Mesenchymal stem cell (in vitro differentiated cells and primary cell): ENCODE measurements at regions not wholly inside any gene's neighbourhood (a gene's known extent, or its start where the extent isn't known, plus 50 kb on each side); places are given as distances from the start of the nearest gene placed in this dataset.
A peak's percentile ranks its signal among the peaks of the same experiment; 100 is the strongest.

Experiments
- DNase-seq: peaks from one replicate; pipeline ENCODE4 v3.0.0-alpha.2; 2013
- H2AFZ ChIP-seq: one replicate; pipeline ENCODE4 v1.6.1; 2013; ENCODE audit warnings: low read depth, mild to moderate bottlenecking, control low read depth, inconsistent platforms, low read length, moderate library complexity
- H2AK5ac ChIP-seq: 2 replicates; pipeline ENCODE4 v1.6.1; 2013; ENCODE audit warnings: low read length, moderate library complexity, mild to moderate bottlenecking, inconsistent platforms; ENCODE audit not compliant: severe bottlenecking
- H2BK120ac ChIP-seq: one replicate; pipeline ENCODE4 v1.6.1; 2013; ENCODE audit warnings: low read depth, mild to moderate bottlenecking, inconsistent platforms, low read length, moderate library complexity
- H2BK12ac ChIP-seq, 2 experiments: one replicate each; pipeline ENCODE4 v1.6.1; 2013; ENCODE audit warnings: inconsistent platforms in 2 of 2, low read length in 2 of 2, mild to moderate bottlenecking in 2 of 2, moderate library complexity in 2 of 2, control low read depth in 1 of 2
- H2BK15ac ChIP-seq: one replicate; pipeline ENCODE4 v1.6.1; 2013; ENCODE audit warnings: mild to moderate bottlenecking, low read depth, inconsistent platforms; ENCODE audit not compliant: poor library complexity, severe bottlenecking
- H2BK5ac ChIP-seq: 2 replicates; pipeline ENCODE4 v1.6.1; 2013; ENCODE audit warnings: low read depth, mild to moderate bottlenecking, low read length, control low read depth, inconsistent platforms; ENCODE audit not compliant: poor library complexity, severe bottlenecking
- H3K14ac ChIP-seq, 2 experiments: one replicate each; pipeline ENCODE4 v1.6.1; 2013; ENCODE audit warnings: inconsistent platforms in 2 of 2, low read length in 2 of 2, control low read depth in 1 of 2, mild to moderate bottlenecking in 1 of 2, moderate library complexity in 1 of 2
- H3K18ac ChIP-seq, 2 experiments: one replicate each; pipeline ENCODE4 v1.6.1; 2013; ENCODE audit warnings: inconsistent platforms in 2 of 2, low read length in 2 of 2, control low read depth in 1 of 2, low read depth in 1 of 2, mild to moderate bottlenecking in 1 of 2
- H3K23ac ChIP-seq, 2 experiments: one replicate each; pipeline ENCODE4 v1.6.1; 2013; ENCODE audit warnings: inconsistent platforms in 2 of 2, low read length in 2 of 2, mild to moderate bottlenecking in 2 of 2, moderate library complexity in 2 of 2, control low read depth in 1 of 2
- H3K27ac ChIP-seq: 2 replicates; pipeline ENCODE4 v1.5.1; 2013; ENCODE audit warnings: mild to moderate bottlenecking, moderate library complexity, low read length, control low read depth, inconsistent platforms; ENCODE audit not compliant: poor library complexity, severe bottlenecking
- H3K27me3 ChIP-seq, 2 experiments: 2 replicates each; pipeline versions ENCODE4 v1.6.1 to v1.7.0; 2013; ENCODE audit warnings: low read length in 2 of 2, mild to moderate bottlenecking in 2 of 2, moderate library complexity in 2 of 2, control low read depth in 1 of 2, inconsistent platforms in 1 of 2; ENCODE audit not compliant: control insufficient read depth in 1 of 2, insufficient read depth in 1 of 2
- H3K36me3 ChIP-seq, 2 experiments: 2 replicates each; pipeline versions ENCODE4 v1.6.1 to v1.7.0; 2013; ENCODE audit warnings: low read length in 2 of 2, control low read depth in 1 of 2, inconsistent platforms in 1 of 2, low read depth in 1 of 2, mild to moderate bottlenecking in 1 of 2; ENCODE audit not compliant: insufficient read depth in 2 of 2, control insufficient read depth in 1 of 2
- H3K4ac ChIP-seq, 2 experiments: one replicate each; pipeline ENCODE4 v1.6.1; 2013; ENCODE audit warnings: inconsistent platforms in 2 of 2, low read length in 2 of 2, mild to moderate bottlenecking in 2 of 2, moderate library complexity in 2 of 2, control low read depth in 1 of 2, low read depth in 1 of 2
- H3K4me1 ChIP-seq: 2 replicates; pipeline ENCODE4 v1.6.1; 2013; ENCODE audit warnings: low read depth, low read length, control low read depth; ENCODE audit not compliant: control insufficient read depth, insufficient read depth
- H3K4me2 ChIP-seq: 2 replicates; pipeline ENCODE4 v1.6.1; 2013; ENCODE audit warnings: low read length, mild to moderate bottlenecking, inconsistent platforms; ENCODE audit not compliant: poor library complexity, severe bottlenecking
- H3K4me3 ChIP-seq, 2 experiments: 2 replicates each; pipeline versions ENCODE4 v1.5.1 to v1.7.0; 2013; ENCODE audit warnings: low read length in 2 of 2, mild to moderate bottlenecking in 2 of 2, control low read depth in 1 of 2, low read depth in 1 of 2; ENCODE audit not compliant: insufficient read depth in 1 of 2
- H3K79me1 ChIP-seq: replicated peaks from 2 replicates; pipeline ENCODE4 v1.6.1; 2013; ENCODE audit warnings: mild to moderate bottlenecking, control low read depth, low read length, inconsistent platforms; ENCODE audit not compliant: poor library complexity, severe bottlenecking
- H3K9ac ChIP-seq: 2 replicates; pipeline ENCODE4 v1.7.0; 2013; ENCODE audit warnings: mild to moderate bottlenecking, low read length, moderate library complexity
- H3K9me3 ChIP-seq: 2 replicates; pipeline ENCODE4 v1.7.0; 2013; ENCODE audit warnings: mild to moderate bottlenecking, low read length; ENCODE audit not compliant: control insufficient read depth
- H4K8ac ChIP-seq: one replicate; pipeline ENCODE4 v1.6.1; 2013; ENCODE audit warnings: inconsistent platforms, mild to moderate bottlenecking, low read length, moderate library complexity
- H4K91ac ChIP-seq: one replicate; pipeline ENCODE4 v1.6.1; 2013; ENCODE audit warnings: mild to moderate bottlenecking, low read length, inconsistent platforms
- WGBS: methylation state at CpG from one replicate; pipeline ENCODE4 v1.1.7; 2013; ENCODE audit warnings: mixed read lengths; 5-methylcytosine and 5-hydroxymethylcytosine counted together

DNA sequence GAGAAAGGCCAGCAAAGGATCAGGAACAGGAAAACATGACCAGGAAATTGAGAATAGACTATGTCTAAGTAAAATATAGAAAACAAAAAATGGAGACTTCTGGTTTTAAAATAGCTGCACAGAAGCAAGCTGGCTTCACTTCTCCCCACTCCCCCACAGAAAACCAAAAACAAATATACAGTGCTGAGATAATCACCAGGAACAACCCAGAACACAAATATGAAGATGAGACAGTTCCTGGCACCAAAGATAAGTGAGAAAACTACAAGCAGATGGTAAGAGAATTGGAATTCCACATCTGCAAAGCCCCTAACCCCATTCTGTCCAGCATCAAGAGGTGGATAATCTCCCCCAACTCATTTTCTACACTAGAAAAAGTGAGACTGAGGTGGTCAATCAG, 397.7 kb downstream of the SUCLA2 start:
- no peak overlapping the region for H3K4ac ChIP-seq
- no peak overlapping the region for H3K9ac ChIP-seq
- no peak overlapping the region for H2BK15ac ChIP-seq
- no peak overlapping the region for H4K8ac ChIP-seq
- H3K27ac ChIP-seq = no peak overlapping the region
- H2AFZ ChIP-seq = peak overlapping the region; percentile 4
- no peak overlapping the region for H2BK5ac ChIP-seq
- H3K4me2 ChIP-seq = no peak overlapping the region
- no peak overlapping the region for H2AK5ac ChIP-seq
- H3K79me1 ChIP-seq = no peaks in the 10 kb centered on the region
- H3K18ac ChIP-seq = no peak overlapping the region
- H3K4me1 ChIP-seq = no peaks in the 10 kb centered on the region
- no peaks in the 10 kb centered on the region for H3K27me3 ChIP-seq
- H2BK120ac ChIP-seq = no peak overlapping the region
- no peak overlapping the region for H4K91ac ChIP-seq
- no peaks in the 10 kb centered on the region for H3K36me3 ChIP-seq
- DNase-seq = no peak
- H3K23ac ChIP-seq = no peak overlapping the region
- no peaks in the 10 kb centered on the region for H3K9me3 ChIP-seq
- no peak overlapping the region for H3K14ac ChIP-seq
- H2BK12ac ChIP-seq = no peak overlapping the region
- H3K4me3 ChIP-seq = no peak overlapping the region

GRCh38 chr13:47598340-47598911, 402.6 kb downstream of the SUCLA2 start:
- Histone ChIP-seq H3K14ac (no peak overlapping the region), H3K4me2 (no peak overlapping the region), H3K23ac (no peak overlapping the region), H3K4me1 (no peaks in the 10 kb centered on the region), H3K4me3 (no peak overlapping the region), H2AFZ (no peak overlapping the region), H3K79me1 (no peaks in the 10 kb centered on the region), H3K36me3 (no peaks in the 10 kb centered on the region), H3K27me3 (no peaks in the 10 kb centered on the region), H3K4ac (no peak overlapping the region), H4K91ac (no peak overlapping the region), H2BK120ac (no peak overlapping the region), H3K18ac (no peak overlapping the region), H2BK15ac (no peak overlapping the region), H3K9me3 (peaks cover 9% of the 10 kb centered on the region), H3K9ac (no peak overlapping the region), H4K8ac (no peak overlapping the region), H2AK5ac (no peak overlapping the region), H2BK5ac (no peak overlapping the region), H2BK12ac (no peak overlapping the region), H3K27ac (no peak overlapping the region)
- DNase-seq = peak; percentile 12
- WGBS = no CpG with 5 or more reads among the region's 2 CpGs

DNA sequence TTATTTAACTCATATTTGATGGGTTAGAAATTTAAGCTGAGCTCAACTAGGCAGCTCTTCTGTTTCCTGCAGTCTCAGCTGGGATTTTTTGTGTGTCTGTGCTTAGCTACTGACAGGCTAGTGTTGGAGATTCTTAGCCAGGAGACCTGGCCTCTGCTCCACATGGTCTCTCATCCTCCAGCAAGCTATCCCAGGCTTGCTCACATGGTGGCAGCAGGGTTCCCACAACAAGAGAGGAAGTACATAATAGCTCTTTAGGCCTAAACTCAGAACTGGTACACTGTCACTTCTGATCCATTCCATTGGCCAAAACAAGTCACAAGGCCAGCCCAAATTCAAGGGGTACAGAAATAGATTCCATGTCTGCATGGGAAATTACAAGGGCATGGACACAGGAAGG, 406.2 kb downstream of the SUCLA2 start:
- H2BK15ac ChIP-seq = no peak overlapping the region
- H2BK12ac ChIP-seq = no peak overlapping the region
- no peaks in the 10 kb centered on the region for H3K36me3 ChIP-seq
- peaks cover 9% of the 10 kb centered on the region for H3K9me3 ChIP-seq
- H3K4me1 ChIP-seq = no peaks in the 10 kb centered on the region
- H3K9ac ChIP-seq = no peak overlapping the region
- no peak overlapping the region for H3K4ac ChIP-seq
- no peaks in the 10 kb centered on the region for H3K27me3 ChIP-seq
- H4K91ac ChIP-seq = no peak overlapping the region
- H3K18ac ChIP-seq = no peak overlapping the region
- no peak overlapping the region for H3K14ac ChIP-seq
- no peak overlapping the region for H3K23ac ChIP-seq
- H4K8ac ChIP-seq = no peak overlapping the region
- peak; percentile 2 for DNase-seq
- no peak overlapping the region for H3K4me3 ChIP-seq
- no peaks in the 10 kb centered on the region for H3K79me1 ChIP-seq
- H2BK120ac ChIP-seq = no peak overlapping the region
- no peak overlapping the region for H2AFZ ChIP-seq
- no peak overlapping the region for H2BK5ac ChIP-seq
- H3K4me2 ChIP-seq = no peak overlapping the region
- no peak overlapping the region for H2AK5ac ChIP-seq
- H3K27ac ChIP-seq = no peak overlapping the region

- no peaks in the 10 kb centered on the region for H3K4me1 ChIP-seq
- no peak overlapping the region for H3K4me3 ChIP-seq
- no peak overlapping the region for H2BK120ac ChIP-seq
- no peak overlapping the region for H2BK5ac ChIP-seq
- H3K79me1 ChIP-seq = no peaks in the 10 kb centered on the region
- H3K9me3 ChIP-seq = peaks cover 9% of the 10 kb centered on the region
- no peak overlapping the region for H2AFZ ChIP-seq
- no peaks in the 10 kb centered on the region for H3K27me3 ChIP-seq
- no peak for DNase-seq
- no peak overlapping the region for H3K14ac ChIP-seq
- no peak overlapping the region for H2AK5ac ChIP-seq
- no peaks in the 10 kb centered on the region for H3K36me3 ChIP-seq
- H3K18ac ChIP-seq = no peak overlapping the region
- no peak overlapping the region for H3K27ac ChIP-seq
- no peak overlapping the region for H3K4ac ChIP-seq
- WGBS = 85% methylated on average over 1 of the region's 1 CpG
- no peak overlapping the region for H2BK12ac ChIP-seq
- H3K4me2 ChIP-seq = no peak overlapping the region
- no peak overlapping the region for H2BK15ac ChIP-seq
- no peak overlapping the region for H3K9ac ChIP-seq
- no peak overlapping the region for H4K8ac ChIP-seq
- H4K91ac ChIP-seq = no peak overlapping the region
- H3K23ac ChIP-seq = no peak overlapping the region
Observed at GRCh38 chr13:47592256-47592655, 408.8 kb downstream of the SUCLA2 start.
